Dedifferentiated amniotic fluid mesenchymal stem cell (primary cell): ENCODE measurements at regions not wholly inside any gene's neighbourhood (a gene's known extent, or its start where the extent isn't known, plus 50 kb on each side); places are given as distances from the start of the nearest gene placed in this dataset.
A peak's percentile ranks its signal among the peaks of the same experiment; 100 is the strongest.
"Not testable (repeated sequence)": the region's sequence is repeated elsewhere in the genome, so short reads cannot be mapped to it uniquely, and the experiment has no call there.

Experiments used
- DNase-seq: peaks from one replicate; pipeline ENCODE4 v3.0.0-alpha.2; 2016; ENCODE audit errors: extremely low spot score

GRCh38 chr11:86167499-86168164, 76.9 kb upstream of the EED start:
- no peak for DNase-seq

GRCh38 chr11:86166287-86166686, 78.3 kb upstream of the EED start:
- not testable (repeated sequence) for DNase-seq

GRCh38 chr11:86164106-86164505, 80.4 kb upstream of the EED start:
- DNase-seq: no peak

GRCh38 chr11:86163221-86163876, 81.2 kb upstream of the EED start:
- DNase-seq: not testable (repeated sequence)

- DNase-seq: peak; percentile 53
Observed at GRCh38 chr11:86162239-86162638, 82.3 kb upstream of the EED start.

GRCh38 chr11:86161837-86162236, 82.7 kb upstream of the EED start:
- no peak for DNase-seq

GRCh38 chr11:86161336-86161735, 83.2 kb upstream of the EED start:
- no peak for DNase-seq

GRCh38 chr11:86160541-86161149, 83.9 kb upstream of the EED start:
- DNase-seq: no peak

- no peak for DNase-seq
Observed at GRCh38 chr11:86159581-86159891, 85.0 kb upstream of the EED start.

- DNase-seq: no peak
Observed at GRCh38 chr11:86158704-86159580, 85.6 kb upstream of the EED start.

- no peak for DNase-seq
Observed at GRCh38 chr11:86157797-86158378, 86.7 kb upstream of the EED start.

GRCh38 chr11:86156397-86156955, 87.6 kb upstream of the PICALM start:
- DNase-seq: no peak

- DNase-seq: no peak
Observed at GRCh38 chr11:86155200-86155844, 86.4 kb upstream of the PICALM start.

- DNase-seq: no peak
Observed at GRCh38 chr11:86153439-86153838, 84.6 kb upstream of the PICALM start.

GRCh38 chr11:86152901-86153300, 84.0 kb upstream of the PICALM start:
- DNase-seq: no peak

- peak; percentile 36 for DNase-seq
Observed at GRCh38 chr11:86152006-86152862, 83.3 kb upstream of the PICALM start.

- DNase-seq: no peak
Observed at GRCh38 chr11:86151174-86152005, 82.5 kb upstream of the PICALM start.

- no peak for DNase-seq
Observed at GRCh38 chr11:86150847-86151173, 81.9 kb upstream of the PICALM start.

GRCh38 chr11:86149792-86150191, 80.9 kb upstream of the PICALM start:
- no peak for DNase-seq
